Activated CD4-positive, alpha-beta memory T cell treated with anti-CD3 and anti-CD28 coated beads for 36 hours (primary cell): ENCODE measurements at regions not wholly inside any gene's neighbourhood (a gene's known extent, or its start where the extent isn't known, plus 50 kb on each side); places are given as distances from the start of the nearest gene placed in this dataset.

Experiments
- CTCF ChIA-PET: fragments of 350-600 bp; sonication (Branson Sonifier 250); formaldehyde crosslinking; loops from one replicate; lab custom pipeline; 2021; ENCODE audit warnings: antibody characterized with exemption, inconsistent platforms; lab: Charles Lee
- POLR2A ChIA-PET: fragments of 350-600 bp; sonication (Branson Sonifier 250); formaldehyde crosslinking; loops from one replicate; lab custom pipeline; 2021; ENCODE audit warnings: antibody characterized with exemption; lab: Charles Lee
- DNase-seq: peaks from one replicate; pipeline ENCODE4 v3.0.0-alpha.2; 2020
- H3K27ac Mint-ChIP-seq: one replicate; pipeline ENCODE4 v1.8.0; 2021; ENCODE audit warnings: mixed read lengths
- H3K27me3 Mint-ChIP-seq: one replicate; pipeline ENCODE4 v1.8.0; 2021; ENCODE audit warnings: mixed read lengths
- H3K36me3 Mint-ChIP-seq: one replicate; pipeline ENCODE4 v1.8.0; 2021; ENCODE audit warnings: mixed read lengths
- H3K4me1 Mint-ChIP-seq: one replicate; pipeline ENCODE4 v1.8.0; 2021; ENCODE audit warnings: low read depth, mixed read lengths
- H3K4me3 Mint-ChIP-seq: one replicate; pipeline ENCODE4 v1.8.0; 2021; ENCODE audit warnings: mild to moderate bottlenecking, mixed read lengths
- H3K9me3 Mint-ChIP-seq: one replicate; pipeline ENCODE4 v1.8.0; 2021; ENCODE audit warnings: mixed read lengths
- intact Hi-C: fragments of 100-400 bp; cut with micrococcal nuclease; formaldehyde crosslinking; loops from one replicate; pipeline ENCODE4 v1.15.1; 2023

- no peaks in the 10 kb centered on the region for H3K36me3 Mint-ChIP-seq
- no peak overlapping the region for H3K27ac Mint-ChIP-seq
- CTCF ChIA-PET, result no interaction called here
- POLR2A ChIA-PET, result no interaction called here
- H3K4me3 Mint-ChIP-seq, result no peak overlapping the region
- H3K9me3 Mint-ChIP-seq, result no peaks in the 10 kb centered on the region
- H3K4me1 Mint-ChIP-seq, result no peaks in the 10 kb centered on the region
- intact Hi-C loops, result no loop called here
- H3K27me3 Mint-ChIP-seq, result no peaks in the 10 kb centered on the region
- DNase-seq, result no peak
Measured at GRCh38 chr3:24586920-24587319, 92.3 kb upstream of the THRB start.

DNA sequence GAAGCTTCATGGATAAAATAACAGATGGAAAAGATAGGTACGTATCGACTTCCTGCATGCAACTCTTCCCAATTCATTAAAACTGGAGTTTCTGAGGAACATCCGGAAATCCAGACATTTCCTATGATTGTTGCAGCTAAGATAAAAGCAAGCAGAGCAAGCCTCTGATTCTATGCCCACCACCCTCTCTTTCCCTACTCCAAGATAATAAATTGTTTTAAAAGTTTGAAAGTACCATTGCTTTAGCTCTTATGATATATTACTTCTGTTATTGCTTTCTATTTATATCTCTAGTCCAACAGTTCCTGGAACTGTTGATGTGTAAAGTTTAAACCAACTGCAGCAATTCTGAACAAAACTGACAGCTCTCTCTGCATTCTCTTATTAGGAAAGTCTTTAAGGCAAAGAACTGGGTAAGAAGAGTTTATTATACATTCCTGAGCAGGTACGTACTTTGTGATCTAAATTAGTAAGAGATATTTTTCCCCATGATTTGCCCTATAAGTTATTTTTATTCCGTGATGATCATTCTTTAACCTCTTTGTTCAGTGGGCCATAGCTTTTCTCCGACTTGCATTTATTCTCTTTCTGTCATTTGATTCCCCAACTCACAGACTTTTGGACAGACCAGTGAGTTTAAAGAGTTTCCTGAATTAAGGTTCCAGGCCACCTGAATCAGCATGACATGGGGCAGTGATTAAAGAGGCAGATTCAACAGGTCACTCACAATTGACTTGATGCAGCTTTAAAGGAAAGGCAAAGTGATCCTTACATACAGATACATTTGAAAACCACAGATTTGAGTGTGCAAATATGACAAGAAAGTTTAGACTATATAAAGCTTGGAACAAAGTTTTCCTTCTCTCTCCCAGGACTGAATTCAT is 94.2 kb upstream of the THRB start:
- Mint-ChIP-seq H3K36me3 (no peaks in the 10 kb centered on the region), H3K9me3 (no peaks in the 10 kb centered on the region), H3K4me1 (no peaks in the 10 kb centered on the region), H3K27ac (no peak overlapping the region), H3K4me3 (no peak overlapping the region), H3K27me3 (no peaks in the 10 kb centered on the region)
- ChIA-PET CTCF (no interaction called here), POLR2A (no interaction called here)
- intact Hi-C loops, result no loop called here
- no peak for DNase-seq

GRCh38 chr3:24589513-24589851 is 94.8 kb upstream of the THRB start:
- Mint-ChIP-seq H3K36me3 (no peaks in the 10 kb centered on the region), H3K27ac (no peak overlapping the region), H3K4me1 (no peaks in the 10 kb centered on the region), H3K27me3 (no peaks in the 10 kb centered on the region), H3K4me3 (no peak overlapping the region), H3K9me3 (no peaks in the 10 kb centered on the region)
- intact Hi-C loops, result no loop called here
- ChIA-PET POLR2A (no interaction called here), CTCF (no interaction called here)
- DNase-seq, result no peak

DNA sequence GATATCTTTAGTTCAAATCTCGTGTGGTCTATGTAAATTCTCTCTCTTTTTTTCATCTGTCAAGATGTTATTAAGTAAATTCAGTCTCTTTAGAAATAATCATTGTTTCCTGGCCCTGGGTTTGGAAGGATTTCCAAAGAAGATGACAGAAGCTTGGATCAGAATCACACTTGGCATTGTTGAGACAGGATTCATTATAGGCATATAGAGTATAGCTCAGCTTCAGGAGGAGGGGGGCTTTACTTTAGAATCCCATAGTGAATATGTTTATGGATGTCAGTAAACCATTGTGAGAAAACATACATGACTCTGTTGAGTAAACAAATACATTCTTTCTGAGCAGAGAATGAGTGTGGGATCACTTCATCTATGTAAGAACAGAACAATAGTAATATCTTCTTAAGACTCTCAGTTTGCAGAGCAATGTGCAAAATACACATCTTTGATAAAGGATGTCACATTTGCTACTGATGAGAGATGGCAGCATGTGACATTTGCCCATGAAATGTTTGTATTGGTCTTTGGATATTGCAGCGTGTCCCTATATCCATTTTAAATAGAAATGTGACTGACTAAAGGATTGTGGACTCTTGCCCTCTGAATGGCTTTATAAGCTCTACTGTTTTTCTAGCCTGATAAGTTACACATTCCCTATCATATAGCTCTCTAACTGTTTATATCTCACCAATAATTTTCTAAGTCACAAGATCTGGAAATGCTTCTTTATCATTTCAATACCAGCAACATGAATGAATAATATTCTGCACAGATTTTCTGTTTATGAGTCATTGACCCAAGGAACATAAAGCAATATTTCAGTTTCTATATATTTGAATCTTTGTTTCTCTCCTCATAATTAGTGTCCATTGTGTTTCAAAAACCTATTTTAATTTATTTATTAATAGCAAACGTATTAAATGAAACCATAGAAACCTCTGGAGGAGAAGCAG is 95.6 kb upstream of the THRB start:
- no peaks in the 10 kb centered on the region for H3K4me1 Mint-ChIP-seq
- POLR2A ChIA-PET, result no interaction called here
- intact Hi-C loops, result no loop called here

DNA sequence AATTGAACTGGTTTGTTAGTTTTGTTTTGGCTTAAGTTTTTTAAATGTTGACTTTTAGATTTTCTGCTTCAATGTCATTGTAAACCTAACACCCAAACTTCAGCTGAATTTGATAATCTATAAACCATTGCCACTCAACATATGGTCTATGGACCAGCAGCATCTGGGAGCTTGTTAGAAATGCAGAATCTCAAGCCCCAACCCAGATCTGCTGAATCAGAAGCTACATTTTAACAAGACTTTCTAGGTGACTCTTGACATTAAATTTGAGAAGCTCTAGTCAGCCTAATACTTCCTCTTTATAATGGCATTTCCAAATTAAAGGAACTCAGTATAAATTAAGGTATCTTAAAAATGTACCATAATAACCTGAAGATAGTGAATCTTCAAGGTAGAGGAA is 96.5 kb upstream of the THRB start:
- Mint-ChIP-seq H3K9me3 (no peaks in the 10 kb centered on the region), H3K4me3 (no peak overlapping the region), H3K4me1 (no peaks in the 10 kb centered on the region), H3K27ac (no peak overlapping the region), H3K27me3 (no peaks in the 10 kb centered on the region), H3K36me3 (no peaks in the 10 kb centered on the region)
- POLR2A ChIA-PET, result no interaction called here
- intact Hi-C loops, result no loop called here
- CTCF ChIA-PET, result no interaction called here
- no peak for DNase-seq

More for the DNA sequence above, 95.6 kb upstream of the THRB start:
- H3K27ac Mint-ChIP-seq, result no peak overlapping the region
- H3K9me3 Mint-ChIP-seq, result no peaks in the 10 kb centered on the region
- CTCF ChIA-PET, result no interaction called here
- H3K27me3 Mint-ChIP-seq, result no peaks in the 10 kb centered on the region
- H3K36me3 Mint-ChIP-seq, result no peaks in the 10 kb centered on the region
- no peak overlapping the region for H3K4me3 Mint-ChIP-seq
- no peak for DNase-seq

DNA sequence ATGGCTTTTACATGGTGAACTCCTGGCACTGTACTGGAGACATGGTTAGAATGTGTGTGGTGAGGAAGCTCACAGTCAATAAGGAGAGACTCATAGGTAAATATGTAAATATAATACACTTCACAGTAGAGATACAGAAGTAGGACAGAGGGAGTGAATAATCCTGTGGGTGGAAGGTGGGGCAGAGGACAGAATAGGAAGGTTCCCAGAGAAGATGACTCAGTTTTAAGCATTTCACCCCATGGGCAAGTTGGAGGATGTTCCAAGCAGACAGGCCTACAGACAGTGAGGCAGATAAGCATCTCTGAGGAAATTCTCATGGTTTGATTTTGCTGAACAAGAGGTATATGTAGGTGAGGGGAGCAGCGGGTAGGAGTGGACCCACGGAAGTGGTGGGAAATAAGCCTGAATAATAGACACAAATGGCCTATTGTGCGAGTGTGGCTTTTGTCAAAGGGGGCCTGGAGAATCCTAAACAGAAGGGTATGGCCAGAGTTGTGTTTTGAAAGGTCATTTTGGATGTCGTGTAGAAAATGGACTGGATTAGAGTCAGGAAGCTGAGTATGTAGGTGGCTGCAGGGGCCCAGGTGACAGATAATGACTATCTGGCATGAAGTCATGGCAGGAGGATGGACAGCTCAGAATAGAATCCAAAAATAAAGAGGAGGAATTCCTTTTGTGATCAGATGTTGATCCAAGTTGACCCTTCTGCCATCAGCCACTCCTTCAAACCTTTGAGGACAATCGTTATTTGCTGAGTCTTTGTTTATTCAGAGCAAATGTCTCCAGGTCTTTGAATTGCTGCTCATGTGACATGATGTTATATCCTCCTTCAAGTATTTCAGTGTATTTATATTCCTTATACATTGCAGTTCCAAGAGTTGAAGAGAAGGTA is 97.3 kb upstream of the THRB start:
- intact Hi-C loops, result no loop called here
- Mint-ChIP-seq H3K27ac (no peak overlapping the region), H3K27me3 (no peaks in the 10 kb centered on the region), H3K4me1 (no peaks in the 10 kb centered on the region), H3K4me3 (no peak overlapping the region), H3K9me3 (no peaks in the 10 kb centered on the region), H3K36me3 (no peaks in the 10 kb centered on the region)
- ChIA-PET CTCF (no interaction called here), POLR2A (no interaction called here)
- no peak for DNase-seq

GRCh38 chr3:24594161-24594560 is 99.5 kb upstream of the THRB start:
- CTCF ChIA-PET, result no interaction called here
- no peaks in the 10 kb centered on the region for H3K36me3 Mint-ChIP-seq
- POLR2A ChIA-PET, result no interaction called here
- no peak overlapping the region for H3K27ac Mint-ChIP-seq
- no peak overlapping the region for H3K4me3 Mint-ChIP-seq
- no peak for DNase-seq
- intact Hi-C loops, result no loop called here
- H3K27me3 Mint-ChIP-seq, result no peaks in the 10 kb centered on the region
- no peaks in the 10 kb centered on the region for H3K4me1 Mint-ChIP-seq
- H3K9me3 Mint-ChIP-seq, result no peaks in the 10 kb centered on the region

DNA sequence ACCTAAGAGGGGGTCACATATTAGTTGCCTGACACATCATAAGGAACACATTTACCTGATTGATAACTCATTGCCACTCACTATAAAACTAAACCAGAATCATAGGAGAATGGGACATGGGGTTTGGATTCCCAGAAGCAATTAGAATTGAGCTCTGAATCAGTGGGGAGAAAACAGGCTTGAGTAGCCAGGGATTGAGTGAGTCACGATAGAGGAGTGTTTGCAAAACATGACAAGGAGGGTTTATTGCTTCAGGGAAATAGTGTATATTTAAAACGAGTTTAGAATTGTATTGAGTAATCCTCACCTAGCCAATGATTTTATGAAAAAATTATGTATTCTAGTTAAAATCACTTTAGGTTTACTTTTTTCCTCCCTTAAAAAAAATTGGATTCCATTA is 101.1 kb upstream of the THRB start:
- POLR2A ChIA-PET, result no interaction called here
- CTCF ChIA-PET, result no interaction called here
- intact Hi-C loops, result no loop called here

DNA sequence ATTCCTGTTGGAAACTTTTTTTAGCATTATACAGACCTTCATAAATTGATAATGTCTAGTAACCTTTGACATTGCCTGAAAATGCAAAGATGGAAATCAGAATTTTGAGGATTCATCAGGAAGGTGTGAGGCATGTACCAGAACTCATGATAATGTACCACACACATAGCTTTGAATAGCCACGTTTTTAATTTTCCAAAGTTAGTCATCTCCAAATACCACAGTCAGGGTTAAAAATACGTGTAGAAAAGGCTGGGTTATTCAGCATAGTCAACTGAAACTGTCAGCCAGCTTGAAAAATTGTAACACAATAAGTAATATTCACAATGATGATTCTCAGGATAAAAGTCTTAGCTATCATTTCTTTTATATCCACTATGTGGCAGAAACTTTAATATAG is 102.0 kb upstream of the THRB start:
- ChIA-PET CTCF (no interaction called here), POLR2A (no interaction called here)
- H3K9me3 Mint-ChIP-seq, result no peaks in the 10 kb centered on the region
- H3K36me3 Mint-ChIP-seq, result no peaks in the 10 kb centered on the region
- intact Hi-C loops, result no loop called here
- no peak for DNase-seq
- no peaks in the 10 kb centered on the region for H3K27me3 Mint-ChIP-seq
- no peak overlapping the region for H3K27ac Mint-ChIP-seq
- no peaks in the 10 kb centered on the region for H3K4me1 Mint-ChIP-seq
- no peak overlapping the region for H3K4me3 Mint-ChIP-seq

More for the DNA sequence above, 101.1 kb upstream of the THRB start:
- no peaks in the 10 kb centered on the region for H3K36me3 Mint-ChIP-seq
- no peak overlapping the region for H3K27ac Mint-ChIP-seq
- no peaks in the 10 kb centered on the region for H3K27me3 Mint-ChIP-seq
- no peaks in the 10 kb centered on the region for H3K9me3 Mint-ChIP-seq
- no peak for DNase-seq
- no peaks in the 10 kb centered on the region for H3K4me1 Mint-ChIP-seq
- H3K4me3 Mint-ChIP-seq, result no peak overlapping the region

DNA sequence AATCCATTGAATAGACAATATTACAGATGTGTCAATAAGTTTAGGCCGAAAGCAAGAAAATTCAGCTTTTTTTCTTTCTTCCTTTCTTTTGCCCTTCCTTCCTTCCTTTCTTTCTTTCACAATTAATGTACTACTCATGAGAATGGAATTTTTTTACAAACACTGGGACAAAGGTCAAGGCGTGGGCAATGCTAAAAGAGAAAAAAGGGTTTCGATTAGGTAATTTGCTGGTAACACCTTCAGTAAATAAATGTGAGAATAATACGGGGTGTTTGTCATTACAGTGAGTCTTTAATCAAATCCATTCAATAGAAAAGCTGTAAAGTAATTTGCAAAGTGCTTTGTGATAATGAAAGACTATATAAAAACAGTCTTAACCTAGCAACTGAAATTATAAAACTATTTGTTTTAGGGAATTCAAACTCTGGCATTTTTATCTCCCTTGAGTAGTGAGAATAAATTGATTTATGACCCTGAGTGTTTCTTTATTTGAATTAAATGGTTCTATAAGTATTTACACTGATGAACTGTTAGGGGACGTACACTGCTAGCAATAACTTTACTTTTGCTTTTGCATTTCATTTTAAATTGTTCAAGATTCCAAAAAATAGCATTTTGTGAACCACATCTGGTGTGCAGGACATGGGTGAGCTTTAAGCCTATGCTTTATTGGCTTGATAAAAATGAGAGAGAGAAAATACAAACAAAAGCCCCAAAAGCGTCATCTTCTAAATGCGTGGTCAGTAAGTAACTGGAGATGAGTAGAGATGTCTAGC is 104.2 kb upstream of the THRB start:
- POLR2A ChIA-PET, result no interaction called here
- Mint-ChIP-seq H3K9me3 (no peaks in the 10 kb centered on the region), H3K27me3 (no peaks in the 10 kb centered on the region), H3K27ac (no peak overlapping the region), H3K36me3 (no peaks in the 10 kb centered on the region), H3K4me1 (no peaks in the 10 kb centered on the region), H3K4me3 (no peak overlapping the region)
- DNase-seq, result no peak
- CTCF ChIA-PET, result no interaction called here
- intact Hi-C loops, result no loop called here

DNA sequence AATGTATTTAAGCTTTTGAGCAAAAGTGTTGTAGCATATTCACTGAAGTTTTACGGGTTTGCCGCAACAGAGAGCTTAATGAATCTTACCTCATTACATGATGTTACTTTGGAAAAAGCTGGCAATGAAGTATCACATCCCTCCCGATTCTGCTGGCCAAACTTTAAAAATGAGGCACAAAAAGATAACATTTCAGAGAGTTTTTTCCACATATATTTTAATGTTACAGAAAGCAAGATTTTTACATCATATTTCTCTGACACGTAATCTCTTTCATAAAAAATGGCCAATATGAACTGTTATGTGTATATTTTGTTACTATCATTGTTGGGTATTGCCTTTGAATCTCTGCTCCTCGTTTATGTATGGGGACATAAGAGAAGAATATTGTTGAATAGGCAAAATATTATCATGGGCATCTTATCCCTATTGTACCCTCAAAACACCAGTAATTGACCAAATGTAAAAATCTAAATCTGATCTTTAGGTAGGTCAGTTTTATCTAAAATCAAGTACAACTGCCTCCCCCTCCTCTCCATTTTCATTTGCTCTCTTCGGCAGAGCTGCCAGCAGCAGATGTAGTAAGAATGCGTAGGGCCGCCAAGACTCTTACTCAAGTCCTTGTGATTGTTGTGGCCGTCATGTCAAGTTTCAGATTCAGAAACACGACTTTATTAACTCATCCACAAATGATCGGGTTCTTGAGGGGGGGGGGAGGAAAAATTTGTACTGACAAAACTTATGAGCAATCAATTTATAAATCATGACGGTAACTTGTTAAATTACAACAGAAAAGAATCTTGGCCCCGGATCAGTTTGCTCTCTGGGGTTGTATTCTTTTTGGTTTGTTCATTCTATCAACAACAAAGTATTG is 106.7 kb upstream of the THRB start:
- Mint-ChIP-seq H3K4me3 (no peak overlapping the region), H3K9me3 (peaks cover 3% of the 10 kb centered on the region), H3K4me1 (no peaks in the 10 kb centered on the region), H3K27me3 (no peaks in the 10 kb centered on the region), H3K36me3 (no peaks in the 10 kb centered on the region), H3K27ac (no peak overlapping the region)
- DNase-seq, result no peak
- intact Hi-C loops, result no loop called here
- ChIA-PET CTCF (no interaction called here), POLR2A (no interaction called here)
